ENCODE measurements at regions not wholly inside any gene's neighbourhood (a gene's known extent, or its start where the extent isn't known, plus 50 kb on each side); places are given as distances from the start of the nearest gene placed in this dataset.
A peak's percentile ranks its signal among the peaks of the same experiment; 100 is the strongest.

- Histone ChIP-seq H3K27ac (ENCODE audit: low read depth, low read length) (no peak overlapping the region), H3K4me2 (ENCODE audit: insufficient read depth in 1 of 2, low read depth in 2 of 2, low read length in 2 of 2) (no peak overlapping the region), H2BK12ac (ENCODE audit: low read depth, low read length) (no peak overlapping the region), H3K23ac (ENCODE audit: insufficient read length) (no peak overlapping the region), H2BK120ac (replicated peaks; ENCODE audit: low read depth, low read length) (no peak overlapping the region), H3K79me2 (ENCODE audit: control insufficient read depth in 1 of 2, insufficient read depth in 2 of 2, low read length in 2 of 2) (no peaks in the 10 kb centered on the region), H4K20me1 (replicated peaks in 1 of 2; ENCODE audit: control insufficient read depth in 1 of 2, insufficient read depth in 2 of 2, low read length in 2 of 2) (no peaks in the 10 kb centered on the region), H3K79me1 (ENCODE audit: low read depth, low read length) (no peaks in the 10 kb centered on the region), H3K23me2 (ENCODE audit: low read depth, low read length) (no peaks in the 10 kb centered on the region), H2BK15ac (ENCODE audit: low read length) (no peak overlapping the region), H3K14ac (ENCODE audit: insufficient read length) (no peak overlapping the region), H3K9me3 (ENCODE audit: insufficient read depth in 2 of 2, low read depth in 1 of 2, low read length in 1 of 2) (no peaks in the 10 kb centered on the region), H3K4ac (replicated peaks; ENCODE audit: insufficient read length, low read depth, low read length) (no peak overlapping the region), H2AK5ac (ENCODE audit: low read depth, low read length) (no peak overlapping the region), H2BK5ac (ENCODE audit: low read depth, low read length) (no peak overlapping the region), H2AFZ (ENCODE audit: low read length) (0 out of 2 replicates have a peak overlapping the region, but pooled peaks have one; percentile 55), H3K9ac (replicated peaks in 1 of 4; ENCODE audit: extremely low read depth in 1 of 4, low read depth in 3 of 4, low read length in 3 of 4) (no peak overlapping the region), H4K8ac (ENCODE audit: extremely low read depth, insufficient read depth, low read length) (no peak overlapping the region), H3K56ac (replicated peaks; ENCODE audit: insufficient read length, low read depth, low read length) (no peak overlapping the region), H3K27me3 (replicated peaks in 1 of 4; ENCODE audit: control insufficient read depth in 3 of 4, extremely low read depth in 1 of 4, insufficient read depth in 3 of 4, low read length in 3 of 4) (peaks cover 0 to 1% (median 0%) of the 10 kb centered on the region in 4 experiments; a peak in 1 of 7 replicates), H3K4me1 (replicated peaks in 1 of 4; ENCODE audit: control insufficient read depth in 3 of 4, insufficient read depth in 4 of 4, low read length in 3 of 4) (peaks cover 0 to 6% (median 2%) of the 10 kb centered on the region in 4 experiments; a peak in 2 of 7 replicates), H4K91ac (replicated peaks; ENCODE audit: insufficient read length, low read length) (no peak overlapping the region), H3K18ac (ENCODE audit: extremely low read depth, low read length) (no peak overlapping the region), H3K4me3 (ENCODE audit: extremely low read depth in 1 of 4, insufficient read depth in 2 of 4, low read depth in 3 of 4, low read length in 4 of 4) (no peak overlapping the region), H4K5ac (ENCODE audit: insufficient read length, low read depth, low read length) (no peak overlapping the region), H2BK20ac (ENCODE audit: low read length) (no peak overlapping the region), H3K36me3 (ENCODE audit: control insufficient read depth in 2 of 4, insufficient read depth in 4 of 4, low read length in 3 of 4) (no peaks in the 10 kb centered on the region)
- WGBS, 2 experiments (ENCODE audit: extremely low coverage in 1 of 2, insufficient coverage in 1 of 2, insufficient read length in 1 of 2, insufficient replicate concordance in 2 of 2, low coverage in 1 of 2, low lambda C conversion rate in 2 of 2, missing lambda C conversion rate in 1 of 2), result 88% methylated on average over 4 of the region's 4 CpGs; no CpG with 5 or more reads in 1 of the 2 experiments
- FAIRE-seq, result no peak
- CTCF ChIA-PET (ENCODE audit: partially characterized antibody), result interaction anchor here (0.6 to 0.7 kb wide), 2 partner anchors 341 to 616 kb away, joined by 3 read pairs; no protein-coding TSS in a partner anchor
- POLR2A ChIA-PET (ENCODE audit: partially characterized antibody), result no interaction called here
- DNase-seq (ENCODE audit: low read depth in 1 of 2, low spot score in 2 of 2), result no peak
- TF ChIP-seq HDAC6 (IDR thresholded peaks at IDR 0.05; ENCODE audit: low read depth, low read length), result no peak
- TF ChIP-seq KDM1A (IDR thresholded peaks at IDR 0.05; ENCODE audit: borderline replicate concordance, low read length), result no peak
- TF ChIP-seq, protein P1, sequence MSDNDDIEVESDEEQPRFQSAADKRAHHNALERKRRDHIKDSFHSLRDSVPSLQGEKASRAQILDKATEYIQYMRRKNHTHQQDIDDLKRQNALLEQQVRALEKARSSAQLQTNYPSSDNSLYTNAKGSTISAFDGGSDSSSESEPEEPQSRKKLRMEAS (IDR thresholded peaks at IDR 0.05), result no peak
- TF ChIP-seq POU5F1 (IDR thresholded peaks at IDR 0.05; ENCODE audit: low read depth, low read length), result no peak
- TF ChIP-seq SUZ12 (IDR thresholded peaks at IDR 0.05; ENCODE audit: low read length), result no peak
- no peak for TF ChIP-seq RFX5 (IDR thresholded peaks at IDR 0.05; ENCODE audit: borderline replicate concordance, low read depth, low read length)
- no peak for TF ChIP-seq ATF2 (IDR thresholded peaks at IDR 0.05; ENCODE audit: low read length)
- TF ChIP-seq CTCF (IDR thresholded peaks at IDR 0.05; ENCODE audit: control extremely low read depth in 1 of 3, insufficient read depth in 1 of 3, low read depth in 1 of 3, low read length in 3 of 3), result no peak
- TF ChIP-seq E2F6 (IDR thresholded peaks at IDR 0.05), result no peak
Observed at GRCh38 chr5:136864960-136865359, 499.6 kb upstream of the TRPC7 start.

Measured in H1 (cell line).